ENCODE measurements at regions not wholly inside any gene's neighbourhood (a gene's known extent, or its start where the extent isn't known, plus 50 kb on each side); places are given as distances from the start of the nearest gene placed in this dataset.
A peak's percentile ranks its signal among the peaks of the same experiment; 100 is the strongest.

GRCh38 chr11:112352907-112353306 is 92.2 kb upstream of the PLET1 start:
- DNase-seq = no peak
- intact Hi-C loops (cut with DNase I; ENCODE audit: low total_unique reads) = no loop called here
- H3K4me3 ChIP-seq = no peak overlapping the region
- H3K36me3 ChIP-seq (ENCODE audit: low read depth, missing control alignments) = no peaks in the 10 kb centered on the region
- no peaks in the 10 kb centered on the region for H3K9me3 ChIP-seq
- 90 to 94% methylated on average over 2 of the region's 2 CpGs for WGBS, 2 donors
- H3K4me1 ChIP-seq = no peaks in the 10 kb centered on the region
- no peaks in the 10 kb centered on the region for H3K27me3 ChIP-seq
- no peak overlapping the region for H3K27ac ChIP-seq
- TF ChIP-seq POLR2A (IDR thresholded peaks at IDR 0.05) = no peak
- no peak for TF ChIP-seq CTCF (IDR thresholded peaks at IDR 0.05)

- no peak for TF ChIP-seq POLR2A (IDR thresholded peaks at IDR 0.05)
- TF ChIP-seq CTCF (IDR thresholded peaks at IDR 0.05) = no peak
- H3K27ac ChIP-seq = no peak overlapping the region
- WGBS, 2 donors = 83 to 87% methylated on average over 3 of the region's 3 CpGs
- intact Hi-C loops (cut with DNase I; ENCODE audit: low total_unique reads) = no loop called here
- no peaks in the 10 kb centered on the region for H3K36me3 ChIP-seq (ENCODE audit: low read depth, missing control alignments)
- H3K9me3 ChIP-seq = no peaks in the 10 kb centered on the region
- no peak overlapping the region for H3K4me3 ChIP-seq
- no peak for DNase-seq
- no peaks in the 10 kb centered on the region for H3K27me3 ChIP-seq
- no peaks in the 10 kb centered on the region for H3K4me1 ChIP-seq
Observed at GRCh38 chr11:112354364-112354763, 93.7 kb upstream of the PLET1 start.

GRCh38 chr11:112355726-112356125 is 95.1 kb upstream of the PLET1 start:
- Histone ChIP-seq H3K36me3 (ENCODE audit: low read depth, missing control alignments) (no peaks in the 10 kb centered on the region), H3K4me3 (no peak overlapping the region), H3K4me1 (no peaks in the 10 kb centered on the region), H3K27ac (no peak overlapping the region), H3K27me3 (no peaks in the 10 kb centered on the region), H3K9me3 (no peaks in the 10 kb centered on the region)
- TF ChIP-seq CTCF (IDR thresholded peaks at IDR 0.05) (peak in 1 of 3 experiments; percentile 10), POLR2A (IDR thresholded peaks at IDR 0.05) (no peak)
- DNase-seq = peak; percentile 59
- WGBS, 2 donors = 80 to 95% methylated on average over 3 to 4 of the region's 4 CpGs
- intact Hi-C loops (cut with DNase I; ENCODE audit: low total_unique reads) = no loop called here

- TF ChIP-seq POLR2A (IDR thresholded peaks at IDR 0.05) = no peak
- no peak for TF ChIP-seq CTCF (IDR thresholded peaks at IDR 0.05)
- intact Hi-C loops (cut with DNase I; ENCODE audit: low total_unique reads) = no loop called here
- no peak overlapping the region for H3K27ac ChIP-seq
- no peak overlapping the region for H3K4me3 ChIP-seq
- no peaks in the 10 kb centered on the region for H3K36me3 ChIP-seq (ENCODE audit: low read depth, missing control alignments)
- WGBS, 2 donors = 64 to 82% methylated on average over 2 of the region's 2 CpGs
- no peaks in the 10 kb centered on the region for H3K4me1 ChIP-seq
- no peaks in the 10 kb centered on the region for H3K9me3 ChIP-seq
- no peaks in the 10 kb centered on the region for H3K27me3 ChIP-seq
- no peak for DNase-seq
Observed at GRCh38 chr11:112357488-112357887, 96.8 kb upstream of the PLET1 start.

GRCh38 chr11:112361396-112361795 is 100.7 kb upstream of the PLET1 start:
- TF ChIP-seq CTCF (IDR thresholded peaks at IDR 0.05) (no peak), POLR2A (IDR thresholded peaks at IDR 0.05) (no peak)
- no peaks in the 10 kb centered on the region for H3K27me3 ChIP-seq
- WGBS, 2 donors = 60 to 91% methylated on average over 3 of the region's 3 CpGs
- no peaks in the 10 kb centered on the region for H3K36me3 ChIP-seq (ENCODE audit: low read depth, missing control alignments)
- H3K27ac ChIP-seq = no peak overlapping the region
- DNase-seq = no peak
- intact Hi-C loops (cut with DNase I; ENCODE audit: low total_unique reads) = no loop called here
- no peaks in the 10 kb centered on the region for H3K9me3 ChIP-seq
- H3K4me1 ChIP-seq = no peaks in the 10 kb centered on the region
- no peak overlapping the region for H3K4me3 ChIP-seq

Measured in testis (tissue), 2 donors.